GM12864 (cell line): ENCODE measurements at regions not wholly inside any gene's neighbourhood (a gene's known extent, or its start where the extent isn't known, plus 50 kb on each side); places are given as distances from the start of the nearest gene placed in this dataset.

ENCODE experiments used
- DNase-seq: peaks from one replicate; pipeline ENCODE4 v3.0.0-alpha.2; 2011; ENCODE audit warnings: low read depth
- H3K4me3 ChIP-seq: 2 replicates; pipeline ENCODE4 v1.5.1; 2011; ENCODE audit warnings: mild to moderate bottlenecking, low read depth, low read length, control low read depth
- TF ChIP-seq, protein P1 (sequence below): IDR thresholded peaks from 2 replicates; pipeline ENCODE4 v1.5.1; 2011; ENCODE audit warnings: low read depth, mild to moderate bottlenecking, moderate library complexity, low read length, control low read depth, inconsistent platforms; ENCODE audit errors: missing control alignments

- TF ChIP-seq, protein P1, sequence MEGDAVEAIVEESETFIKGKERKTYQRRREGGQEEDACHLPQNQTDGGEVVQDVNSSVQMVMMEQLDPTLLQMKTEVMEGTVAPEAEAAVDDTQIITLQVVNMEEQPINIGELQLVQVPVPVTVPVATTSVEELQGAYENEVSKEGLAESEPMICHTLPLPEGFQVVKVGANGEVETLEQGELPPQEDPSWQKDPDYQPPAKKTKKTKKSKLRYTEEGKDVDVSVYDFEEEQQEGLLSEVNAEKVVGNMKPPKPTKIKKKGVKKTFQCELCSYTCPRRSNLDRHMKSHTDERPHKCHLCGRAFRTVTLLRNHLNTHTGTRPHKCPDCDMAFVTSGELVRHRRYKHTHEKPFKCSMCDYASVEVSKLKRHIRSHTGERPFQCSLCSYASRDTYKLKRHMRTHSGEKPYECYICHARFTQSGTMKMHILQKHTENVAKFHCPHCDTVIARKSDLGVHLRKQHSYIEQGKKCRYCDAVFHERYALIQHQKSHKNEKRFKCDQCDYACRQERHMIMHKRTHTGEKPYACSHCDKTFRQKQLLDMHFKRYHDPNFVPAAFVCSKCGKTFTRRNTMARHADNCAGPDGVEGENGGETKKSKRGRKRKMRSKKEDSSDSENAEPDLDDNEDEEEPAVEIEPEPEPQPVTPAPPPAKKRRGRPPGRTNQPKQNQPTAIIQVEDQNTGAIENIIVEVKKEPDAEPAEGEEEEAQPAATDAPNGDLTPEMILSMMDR, result no peak
- no peak for DNase-seq
- H3K4me3 ChIP-seq, result no peak overlapping the region
These were observed 285.3 kb upstream of the FAM174A start for GRCh38 chr5:100249884-100250269.

DNA sequence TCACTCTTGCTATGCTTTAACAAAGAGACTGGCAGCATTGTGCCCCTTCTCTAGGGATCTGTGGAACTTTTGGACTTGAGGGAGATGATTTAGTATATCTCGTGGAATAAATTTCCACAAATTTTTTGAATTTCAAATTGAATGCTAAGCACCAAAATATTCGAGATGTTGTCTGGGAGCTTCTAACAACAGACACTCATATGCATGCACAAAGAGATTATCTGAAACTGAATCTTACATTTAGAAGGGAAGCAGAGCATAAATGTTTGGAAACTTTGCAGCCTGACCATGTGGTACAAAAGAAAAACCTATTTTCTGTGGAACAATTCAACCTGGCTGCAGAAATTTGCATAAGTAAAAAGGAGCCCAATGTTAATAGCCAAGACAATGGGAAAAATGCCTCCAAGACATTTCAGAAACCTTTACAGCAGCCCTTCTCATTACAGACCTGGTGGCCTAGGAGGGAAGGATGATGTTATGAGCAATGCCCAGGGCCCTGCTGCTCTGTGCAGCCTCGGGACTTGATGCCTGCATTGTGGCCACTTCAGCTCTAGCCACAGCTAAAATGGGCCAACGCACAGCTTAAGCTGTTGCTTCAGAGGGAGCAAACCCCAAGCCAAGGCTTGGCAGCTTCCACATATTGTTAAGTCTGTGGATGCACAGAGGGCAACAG lies 285.8 kb upstream of the FAM174A start:
- DNase-seq, result no peak
- H3K4me3 ChIP-seq, result no peak overlapping the region
- TF ChIP-seq, protein P1, result no peak

DNA sequence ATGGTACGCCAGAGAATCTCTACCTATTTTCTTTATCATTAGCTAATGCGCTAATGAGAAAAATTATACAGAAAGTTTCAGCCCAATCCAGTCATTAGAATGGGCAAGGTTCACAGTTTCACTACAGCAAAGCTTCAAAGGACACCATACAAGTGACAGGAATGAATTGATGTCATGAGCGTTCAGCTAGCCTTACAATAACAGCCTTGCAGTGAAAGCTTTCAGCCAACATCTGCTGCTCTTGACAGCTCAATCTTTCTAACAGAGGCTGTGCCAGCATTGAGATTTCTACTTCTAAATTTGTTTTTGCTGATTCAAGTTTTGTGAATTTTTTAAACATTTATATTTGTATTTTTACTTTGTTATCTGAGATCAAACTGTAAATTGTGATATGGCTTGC lies 302.4 kb upstream of the FAM174A start:
- TF ChIP-seq, protein P1, result no peak
- no peak for DNase-seq
- H3K4me3 ChIP-seq, result no peak overlapping the region

GRCh38 chr5:100188778-100189177 lies 346.4 kb upstream of the FAM174A start:
- no peak overlapping the region for H3K4me3 ChIP-seq
- no peak for DNase-seq
- TF ChIP-seq, protein P1, result no peak

DNA sequence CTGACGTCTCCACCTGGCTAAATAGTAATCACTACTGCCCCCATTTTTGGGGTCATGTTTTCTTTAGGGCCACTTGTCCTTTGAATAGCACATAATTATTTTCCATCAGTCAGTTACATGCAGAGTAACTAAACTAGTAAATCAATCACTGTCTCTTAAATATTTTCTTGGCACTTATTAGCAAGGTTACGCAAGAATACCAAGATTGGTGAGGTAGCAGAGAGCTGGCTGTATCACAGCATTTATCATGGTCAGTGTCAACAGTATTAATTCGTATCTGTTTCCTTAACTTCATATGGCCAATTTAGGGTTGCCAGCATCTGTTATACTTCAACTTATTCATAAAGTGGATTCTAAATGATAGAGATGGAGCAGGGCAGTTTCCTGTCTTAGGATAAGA lies 346.8 kb upstream of the FAM174A start:
- DNase-seq, result no peak
- no peak overlapping the region for H3K4me3 ChIP-seq
- TF ChIP-seq, protein P1, result no peak

DNA sequence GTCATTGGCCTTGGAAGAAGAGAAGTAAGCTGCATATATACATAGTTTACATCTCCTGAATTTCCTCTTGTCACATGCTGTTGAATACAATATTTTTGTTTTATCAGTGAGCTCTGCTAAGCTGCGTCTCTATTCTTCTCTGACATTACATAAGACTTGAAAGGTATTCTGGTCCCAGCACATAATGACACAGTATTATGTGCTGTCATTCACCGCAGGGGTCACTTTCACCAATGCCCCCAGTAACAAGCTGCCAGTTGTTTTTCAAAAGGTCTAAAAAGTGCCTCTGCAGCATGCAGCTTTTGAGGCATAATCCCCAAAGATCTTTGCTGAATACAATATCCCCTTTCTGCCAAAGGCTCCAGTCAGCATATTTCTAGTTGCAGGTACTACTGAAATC lies 349.0 kb upstream of the FAM174A start:
- no peak for DNase-seq
- no peak overlapping the region for H3K4me3 ChIP-seq
- TF ChIP-seq, protein P1, result no peak

DNA sequence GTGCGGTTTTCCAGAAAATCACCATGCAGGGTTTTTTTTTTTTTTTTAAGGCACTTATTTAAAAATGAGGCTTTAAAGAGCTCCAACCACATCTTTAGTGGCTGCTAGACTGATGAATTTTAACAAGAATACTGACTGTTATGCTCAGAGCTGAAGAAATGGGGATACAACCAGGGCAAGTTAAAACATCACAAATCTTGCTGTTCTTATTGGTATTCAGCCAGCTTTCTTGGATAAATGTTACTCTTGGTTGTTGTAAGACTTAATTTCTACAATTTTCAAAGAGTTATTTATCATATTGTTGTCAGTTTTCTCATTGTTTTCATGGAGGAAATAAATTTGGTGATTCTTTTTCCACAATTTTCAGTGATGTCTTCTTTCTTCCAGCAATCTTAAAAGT lies 352.8 kb upstream of the FAM174A start:
- no peak overlapping the region for H3K4me3 ChIP-seq
- DNase-seq, result no peak
- TF ChIP-seq, protein P1, result no peak
